OCI-LY7 (cell line): ENCODE measurements at regions not wholly inside any gene's neighbourhood (a gene's known extent, or its start where the extent isn't known, plus 50 kb on each side); places are given as distances from the start of the nearest gene placed in this dataset.
"Not testable (repeated sequence)": the region's sequence is repeated elsewhere in the genome, so short reads cannot be mapped to it uniquely, and the experiment has no call there.

Experiments
- BruUV-seq: library from RNA; stranded (reverse); fragments of 400-500 nt; replicated peaks from 2 replicates; lab custom pipeline; 2021; lab: Mats Ljungman, UMichigan
- CTCF ChIA-PET: fragments of 300-600 bp; sonication (Branson Sonifier 250); formaldehyde crosslinking; loops from one replicate; lab custom pipeline; 2022; ENCODE audit warnings: antibody characterized with exemption; ENCODE audit not compliant: unreplicated experiment; lab: Charles Lee
- POLR2A ChIA-PET: fragments of 300-600 bp; sonication (Branson Sonifier 250); formaldehyde crosslinking; loops from one replicate; lab custom pipeline; 2022; ENCODE audit warnings: antibody characterized with exemption; lab: Charles Lee
- DNase-seq: peaks from one replicate; pipeline ENCODE4 v3.0.0-alpha.2; 2015; ENCODE audit warnings: low spot score
- H2AFZ ChIP-seq: fragments of 200-600 bp; sonication (generic), shearing (Covaris generic); 2 replicates; pipeline ENCODE4 v1.6.1; 2014; ENCODE audit warnings: mild to moderate bottlenecking, antibody characterized with exemption, low read length, moderate library complexity
- H3K27ac ChIP-seq: fragments of 200-600 bp; sonication (generic); 2 replicates; pipeline ENCODE4 v1.5.1; 2014; ENCODE audit warnings: mixed run types, low read depth, mild to moderate bottlenecking, moderate library complexity, low read length, inconsistent platforms; ENCODE audit not compliant: poor library complexity, severe bottlenecking
- H3K36me3 ChIP-seq: fragments of 200-600 bp; sonication (generic); 2 replicates; pipeline ENCODE4 v1.6.1; 2014; ENCODE audit warnings: mild to moderate bottlenecking, antibody characterized with exemption, low read length, moderate library complexity, mixed read lengths; ENCODE audit not compliant: insufficient read depth
- H3K4me1 ChIP-seq: fragments of 200-600 bp; sonication (generic); 2 replicates; pipeline ENCODE4 v1.5.1; 2014; ENCODE audit warnings: mild to moderate bottlenecking, low read length; ENCODE audit not compliant: insufficient read depth, poor library complexity, severe bottlenecking
- H3K4me2 ChIP-seq: fragments of 200-600 bp; sonication (generic); 2 replicates; pipeline ENCODE4 v1.6.1; 2014; ENCODE audit warnings: mild to moderate bottlenecking, low read length
- H3K4me3 ChIP-seq: fragments of 200-600 bp; sonication (generic); 2 replicates; pipeline ENCODE4 v1.5.1; 2014; ENCODE audit warnings: mild to moderate bottlenecking, low read depth, low read length; ENCODE audit not compliant: poor library complexity, severe bottlenecking
- H3K79me2 ChIP-seq: fragments of 200-600 bp; sonication (generic); 2 replicates; pipeline ENCODE4 v1.6.1; 2016; ENCODE audit warnings: low read depth, mild to moderate bottlenecking, low read length, moderate library complexity, mixed read lengths; ENCODE audit not compliant: insufficient read depth
- H3K9me2 ChIP-seq: fragments of 200-600 bp; sonication (generic); 2 replicates; pipeline ENCODE4 v1.6.1; 2016; ENCODE audit warnings: mild to moderate bottlenecking, low read length, mixed read lengths; ENCODE audit not compliant: insufficient read depth
- H3K9me3 ChIP-seq: fragments of 200-600 bp; sonication (generic); 2 replicates; pipeline ENCODE4 v1.6.1; 2014; ENCODE audit warnings: mild to moderate bottlenecking, mixed run types, low read length, mixed read lengths
- H4K20me1 ChIP-seq: fragments of 200-600 bp; sonication (generic); 2 replicates; pipeline ENCODE4 v1.6.1; 2014; ENCODE audit warnings: mild to moderate bottlenecking, antibody characterized with exemption, low read length, moderate library complexity, mixed read lengths; ENCODE audit not compliant: insufficient read depth
- CTCF ChIP-seq: fragments of 200-600 bp; sonication (generic); conservative IDR thresholded peaks from 2 replicates; pipeline ENCODE4 v1.5.1; 2014; ENCODE audit warnings: mild to moderate bottlenecking, antibody characterized with exemption, low read length, moderate library complexity, mixed read lengths
- EZH2phosphoT487 ChIP-seq: fragments of 200-600 bp; sonication (generic); IDR thresholded peaks from 2 replicates; pipeline ENCODE4 v1.6.1; 2018; ENCODE audit warnings: low read depth, borderline replicate concordance, mild to moderate bottlenecking, mixed run types, antibody characterized with exemption, low read length, moderate library complexity, mixed read lengths
- intact Hi-C: fragments of 100-400 bp; cut with micrococcal nuclease; formaldehyde crosslinking; loops from one replicate; pipeline ENCODE4 v1.10.0; 2022; ENCODE audit not compliant: unreplicated experiment

- Histone ChIP-seq H3K27ac (no peak overlapping the region), H3K36me3 (no peaks in the 10 kb centered on the region), H3K4me2 (no peak overlapping the region), H4K20me1 (no peaks in the 10 kb centered on the region), H3K9me2 (no peaks in the 10 kb centered on the region), H3K9me3 (peaks cover 23% of the 10 kb centered on the region), H3K4me3 (no peak overlapping the region), H2AFZ (no peak overlapping the region), H3K4me1 (no peaks in the 10 kb centered on the region), H3K79me2 (no peaks in the 10 kb centered on the region)
- BruUV-seq: no TSS peak
- no peak for TF ChIP-seq EZH2phosphoT487
- no peak for TF ChIP-seq CTCF
- POLR2A ChIA-PET: interaction anchor here (0.6 to 1.4 kb wide), 4 partner anchors 9 to 17 kb away, joined by 3 to 4 read pairs (median 3); no protein-coding TSS in a partner anchor
- CTCF ChIA-PET: no interaction called here
- no peak for DNase-seq
- intact Hi-C loops: no loop called here
Measured at GRCh38 chr13:89212186-89212585, 1541.0 kb downstream of the SLITRK5 start.

DNA sequence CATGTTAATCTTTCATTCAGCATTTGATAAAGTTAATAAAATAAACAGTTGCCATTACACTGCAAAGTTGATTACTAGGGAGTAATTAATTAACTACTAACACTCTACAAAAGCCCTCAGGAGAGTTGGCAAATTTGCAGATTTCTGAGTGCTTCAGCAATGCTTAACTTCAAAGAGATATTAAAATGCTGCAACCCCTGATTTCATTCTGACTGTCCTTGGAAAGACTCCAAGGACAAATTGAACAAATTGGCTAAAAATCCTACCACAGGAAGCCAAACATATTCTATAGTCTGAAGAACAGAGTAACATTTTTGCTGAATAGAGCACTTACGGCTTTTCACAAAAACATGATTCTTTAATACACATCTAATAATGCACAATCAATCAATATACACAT is 1543.0 kb downstream of the SLITRK5 start:
- H3K4me1 ChIP-seq: no peaks in the 10 kb centered on the region
- TF ChIP-seq CTCF (no peak), EZH2phosphoT487 (no peak)
- POLR2A ChIA-PET: no interaction called here
- H2AFZ ChIP-seq: no peak overlapping the region
- H3K9me3 ChIP-seq: peaks cover 23% of the 10 kb centered on the region
- no TSS peak for BruUV-seq
- no peak overlapping the region for H3K4me3 ChIP-seq
- H3K36me3 ChIP-seq: no peaks in the 10 kb centered on the region
- CTCF ChIA-PET: no interaction called here
- no peaks in the 10 kb centered on the region for H4K20me1 ChIP-seq
- no peak for DNase-seq
- H3K79me2 ChIP-seq: no peaks in the 10 kb centered on the region
- no peak overlapping the region for H3K4me2 ChIP-seq
- H3K27ac ChIP-seq: no peak overlapping the region
- intact Hi-C loops: no loop called here
- no peaks in the 10 kb centered on the region for H3K9me2 ChIP-seq

GRCh38 chr13:89215319-89215718 is 1544.1 kb downstream of the SLITRK5 start:
- BruUV-seq, DNase-seq, CTCF ChIA-PET, H3K4me1 ChIP-seq, intact Hi-C loops, H2AFZ ChIP-seq, H3K4me2 ChIP-seq, H4K20me1 ChIP-seq, H3K27ac ChIP-seq, H3K9me2 ChIP-seq, H3K79me2 ChIP-seq, H3K36me3 ChIP-seq, H3K4me3 ChIP-seq: not testable (repeated sequence)
- H3K9me3 ChIP-seq: peaks cover 22% of the 10 kb centered on the region
- POLR2A ChIA-PET: interaction anchor here (0.6 to 1.6 kb wide), 7 partner anchors 14 to 1373 kb away, joined by 3 to 5 read pairs (median 4); no protein-coding TSS in a partner anchor
